NOMO-1 (cell line): ENCODE measurements at regions not wholly inside any gene's neighbourhood (a gene's known extent, or its start where the extent isn't known, plus 50 kb on each side); places are given as distances from the start of the nearest gene placed in this dataset.
"Not testable (repeated sequence)": the region's sequence is repeated elsewhere in the genome, so short reads cannot be mapped to it uniquely, and the experiment has no call there.

Experiments
- DNase-seq, 2 experiments: peaks; one replicate each; lab custom pipeline; 2025; ENCODE audit not compliant: unreplicated experiment in 2 of 2; lab: John Stamatoyannopoulos, UW

GRCh38 chr13:55606045-55606665 lies 1534.6 kb upstream of the PRR20A start:
- DNase-seq, result no peak

- no peak for DNase-seq
Measured at GRCh38 chr13:55613429-55614187, 1527.1 kb upstream of the PRR20A start.

GRCh38 chr13:55615081-55615480 lies 1525.6 kb upstream of the PRR20A start:
- DNase-seq, result no peak

- DNase-seq, result no peak
Measured at GRCh38 chr13:55617241-55617640, 1523.5 kb upstream of the PRR20A start.

- no peak for DNase-seq
Measured at GRCh38 chr13:55627221-55627620, 1513.5 kb upstream of the PRR20A start.

GRCh38 chr13:55632402-55632801 lies 1508.3 kb upstream of the PRR20A start:
- no peak for DNase-seq

- DNase-seq, result no peak
Measured at GRCh38 chr13:55649485-55649884, 1491.2 kb upstream of the PRR20A start.

GRCh38 chr13:55652657-55653056 lies 1488.1 kb upstream of the PRR20A start:
- DNase-seq, result no peak

- no peak for DNase-seq
Measured at GRCh38 chr13:55653497-55653896, 1487.2 kb upstream of the PRR20A start.

GRCh38 chr13:55654243-55654642 lies 1486.5 kb upstream of the PRR20A start:
- no peak for DNase-seq

- DNase-seq, result not testable (repeated sequence)
Measured at GRCh38 chr13:55660264-55660663, 1480.5 kb upstream of the PRR20A start.

- no peak for DNase-seq
Measured at GRCh38 chr13:55660851-55661250, 1479.9 kb upstream of the PRR20A start.

- DNase-seq, result no peak
Measured at GRCh38 chr13:55661505-55661904, 1479.2 kb upstream of the PRR20A start.

- no peak for DNase-seq
Measured at GRCh38 chr13:55664178-55664577, 1476.5 kb upstream of the PRR20A start.

GRCh38 chr13:55669051-55669450 lies 1471.7 kb upstream of the PRR20A start:
- DNase-seq, result no peak

- DNase-seq, result no peak
Measured at GRCh38 chr13:55673910-55674309, 1466.8 kb upstream of the PRR20A start.

- DNase-seq, result no peak
Measured at GRCh38 chr13:55682776-55683175, 1457.9 kb upstream of the PRR20A start.

GRCh38 chr13:55705526-55705925 lies 1435.2 kb upstream of the PRR20A start:
- DNase-seq, result no peak

GRCh38 chr13:55705971-55706370 lies 1434.7 kb upstream of the PRR20A start:
- DNase-seq, result no peak

GRCh38 chr13:55714120-55714519 lies 1426.6 kb upstream of the PRR20A start:
- DNase-seq, result no peak

- no peak for DNase-seq
Measured at GRCh38 chr13:55727683-55728082, 1413.0 kb upstream of the PRR20A start.

GRCh38 chr13:55728247-55728646 lies 1412.5 kb upstream of the PRR20A start:
- no peak for DNase-seq
